Neural crest cell (in vitro differentiated cells): ENCODE measurements at regions not wholly inside any gene's neighbourhood (a gene's known extent, or its start where the extent isn't known, plus 50 kb on each side); places are given as distances from the start of the nearest gene placed in this dataset.

Experiments
- DNase-seq: peaks from one replicate; pipeline ENCODE4 v3.0.0; 2021; ENCODE audit warnings: low read depth, mixed read lengths, low spot score
- H3K27ac Mint-ChIP-seq: one replicate; pipeline ENCODE4 v1.8.0; 2021; ENCODE audit warnings: mild to moderate bottlenecking, mixed read lengths; ENCODE audit not compliant: unreplicated experiment
- H3K27me3 Mint-ChIP-seq: 2 replicates; pipeline ENCODE4 v1.8.0; 2021; ENCODE audit warnings: low read depth, mild to moderate bottlenecking, mixed read lengths
- H3K36me3 Mint-ChIP-seq: 2 replicates; pipeline ENCODE4 v1.8.0; 2021; ENCODE audit warnings: low read depth, mild to moderate bottlenecking, mixed read lengths
- H3K4me1 Mint-ChIP-seq: 2 replicates; pipeline ENCODE4 v1.8.0; 2021; ENCODE audit warnings: mixed read lengths
- H3K4me3 Mint-ChIP-seq: one replicate; pipeline ENCODE4 v1.8.0; 2021; ENCODE audit warnings: mild to moderate bottlenecking, mixed read lengths
- H3K9me3 Mint-ChIP-seq: 2 replicates; pipeline ENCODE4 v1.8.0; 2021; ENCODE audit warnings: mixed read lengths
- CTCF ChIP-seq: fragments of 200-600 bp; sonication (generic); conservative IDR thresholded peaks from 2 replicates; pipeline ENCODE4 v1.5.0; 2021; ENCODE audit warnings: antibody characterized with exemption, mild to moderate bottlenecking

- no peak for DNase-seq
- Mint-ChIP-seq H3K36me3 (no peaks in the 10 kb centered on the region), H3K27me3 (peaks cover 70% of the 10 kb centered on the region), H3K27ac (no peak overlapping the region), H3K4me1 (no peaks in the 10 kb centered on the region), H3K4me3 (no peak overlapping the region), H3K9me3 (no peaks in the 10 kb centered on the region)
- no peak for TF ChIP-seq CTCF
These were observed 247.8 kb downstream of the ENGASE start for GRCh38 chr17:79322211-79323123.

- Mint-ChIP-seq H3K9me3 (no peaks in the 10 kb centered on the region), H3K4me3 (no peak overlapping the region), H3K27me3 (peaks cover 59% of the 10 kb centered on the region), H3K36me3 (no peaks in the 10 kb centered on the region), H3K27ac (no peak overlapping the region), H3K4me1 (no peaks in the 10 kb centered on the region)
- TF ChIP-seq CTCF = no peak
- DNase-seq = no peak
These were observed 245.7 kb downstream of the ENGASE start for GRCh38 chr17:79320331-79320730.

GRCh38 chr17:79317916-79318315 is 243.3 kb downstream of the ENGASE start:
- peaks cover 46% of the 10 kb centered on the region for H3K27me3 Mint-ChIP-seq
- DNase-seq = no peak
- H3K27ac Mint-ChIP-seq = no peak overlapping the region

GRCh38 chr17:79316805-79317204 is 242.2 kb downstream of the ENGASE start:
- no peak for DNase-seq
- Mint-ChIP-seq H3K4me3 (no peak overlapping the region), H3K4me1 (no peaks in the 10 kb centered on the region), H3K9me3 (no peaks in the 10 kb centered on the region), H3K27ac (no peak overlapping the region), H3K36me3 (no peaks in the 10 kb centered on the region), H3K27me3 (peaks cover 37% of the 10 kb centered on the region)
- TF ChIP-seq CTCF = no peak

More at GRCh38 chr17:79317916-79318315, 243.3 kb downstream of the ENGASE start:
- no peak overlapping the region for H3K4me3 Mint-ChIP-seq
- TF ChIP-seq CTCF = no peak
- H3K4me1 Mint-ChIP-seq = no peaks in the 10 kb centered on the region
- H3K9me3 Mint-ChIP-seq = no peaks in the 10 kb centered on the region
- no peaks in the 10 kb centered on the region for H3K36me3 Mint-ChIP-seq

- DNase-seq = no peak
- no peaks in the 10 kb centered on the region for H3K4me1 Mint-ChIP-seq
- no peak overlapping the region for H3K4me3 Mint-ChIP-seq
- peaks cover 26% of the 10 kb centered on the region for H3K27me3 Mint-ChIP-seq
- TF ChIP-seq CTCF = no peak
- H3K36me3 Mint-ChIP-seq = no peaks in the 10 kb centered on the region
- no peak overlapping the region for H3K27ac Mint-ChIP-seq
- no peaks in the 10 kb centered on the region for H3K9me3 Mint-ChIP-seq
These were observed 240.9 kb downstream of the ENGASE start for GRCh38 chr17:79315358-79316105.
